Activated CD4-positive, alpha-beta T cell treated with anti-CD3 and anti-CD28 coated beads, Interleukin-2, amount 50 U/mL, for 4 hours (primary cell): ENCODE measurements at regions not wholly inside any gene's neighbourhood (a gene's known extent, or its start where the extent isn't known, plus 50 kb on each side); places are given as distances from the start of the nearest gene placed in this dataset.
A peak's percentile ranks its signal among the peaks of the same experiment; 100 is the strongest.
"Not testable (repeated sequence)": the region's sequence is repeated elsewhere in the genome, so short reads cannot be mapped to it uniquely, and the experiment has no call there.

Source experiments
- DNase-seq, 2 experiments: peaks; one replicate each; pipeline ENCODE4 v3.0.0-alpha.2; 2020

DNA sequence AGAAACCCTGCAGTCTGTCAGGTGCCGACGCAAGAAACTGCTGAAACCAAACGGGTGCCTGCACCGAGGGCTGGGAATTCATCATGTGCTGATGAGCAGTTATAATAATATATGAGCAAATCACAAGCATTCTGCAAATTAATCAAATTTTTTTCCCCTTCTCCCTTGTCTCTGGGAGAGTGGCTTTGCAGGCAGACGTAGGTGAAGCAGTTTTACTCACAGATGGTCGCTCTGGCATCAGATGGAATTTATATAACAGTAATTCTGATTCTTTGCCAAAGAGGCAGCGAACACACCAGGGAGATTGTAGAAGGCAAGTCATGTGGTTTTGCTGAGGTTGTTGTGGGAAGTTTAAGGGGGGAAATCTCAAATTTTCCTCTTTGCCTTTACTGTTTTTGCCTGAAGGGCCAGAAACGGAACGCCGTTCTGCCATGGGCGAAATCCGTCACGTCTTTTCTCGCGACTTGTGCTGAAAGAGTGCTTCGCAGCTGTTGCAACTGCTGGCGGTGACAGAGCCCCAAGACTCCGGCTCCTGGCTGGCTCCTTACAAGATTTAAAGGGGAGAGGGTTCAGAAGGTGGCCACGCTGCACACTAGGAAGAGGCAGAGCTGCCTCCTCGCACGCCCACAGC is 320.1 kb downstream of the ZNF536 start:
- no peak for DNase-seq

DNA sequence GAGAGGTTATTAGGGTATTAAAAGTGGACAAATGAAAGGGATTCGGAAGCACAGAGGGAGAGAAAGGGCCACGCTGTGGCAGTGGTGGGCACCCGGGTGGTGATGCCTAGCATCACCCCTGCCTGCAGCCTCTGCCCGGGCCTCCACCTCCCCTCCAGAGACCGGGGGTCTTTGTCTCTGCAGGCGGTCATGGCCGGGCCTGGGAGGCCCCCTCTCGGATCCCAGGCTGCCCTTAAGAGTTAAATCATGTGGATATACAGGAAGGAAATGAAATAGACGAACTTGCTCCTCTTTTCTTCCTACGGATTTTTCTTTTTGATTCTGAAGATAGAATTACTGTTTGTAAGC is 319.6 kb downstream of the ZNF536 start:
- no peak for DNase-seq

DNA sequence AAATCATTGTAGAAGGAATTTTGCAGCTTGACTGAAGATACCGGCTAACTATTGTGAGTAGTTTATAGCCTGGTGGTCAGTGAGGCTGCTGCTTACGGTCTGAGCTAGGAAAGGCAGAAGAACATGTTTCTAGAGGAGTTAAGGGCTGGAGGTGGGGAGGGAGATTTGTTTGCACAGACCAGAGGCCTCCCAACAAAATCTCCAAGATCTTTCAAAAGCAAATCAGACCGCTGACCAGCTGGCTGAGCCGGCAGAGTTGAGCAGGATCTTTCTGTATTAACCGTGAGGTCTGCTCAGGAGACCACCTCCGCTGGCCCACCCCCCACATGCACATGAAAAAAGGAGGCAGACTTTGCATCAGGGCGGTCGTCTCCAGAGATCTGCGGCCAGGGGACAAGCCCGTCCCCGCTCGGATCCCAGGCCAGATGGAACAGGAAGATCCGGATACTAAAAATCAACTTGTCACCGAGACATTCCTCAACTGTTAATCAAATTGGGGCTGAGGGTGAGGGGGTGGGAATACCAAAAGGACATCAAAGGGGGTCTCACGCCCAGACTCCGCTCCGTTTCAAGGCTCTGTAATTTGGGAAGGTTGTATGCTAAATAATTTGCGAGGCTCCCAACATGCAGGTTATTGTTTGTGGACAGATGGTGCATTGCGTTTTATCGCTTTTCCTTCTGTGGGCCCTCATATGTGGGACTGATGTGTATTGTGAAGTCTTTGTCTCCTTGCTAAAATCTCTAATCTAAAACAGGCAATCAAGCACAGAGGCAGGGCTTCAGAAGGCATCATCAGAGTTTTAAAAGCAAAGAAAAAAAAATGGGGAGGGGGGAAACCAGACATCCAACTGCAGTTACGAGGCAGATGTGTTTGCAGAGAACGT is 319.0 kb downstream of the ZNF536 start:
- DNase-seq = no peak

DNA sequence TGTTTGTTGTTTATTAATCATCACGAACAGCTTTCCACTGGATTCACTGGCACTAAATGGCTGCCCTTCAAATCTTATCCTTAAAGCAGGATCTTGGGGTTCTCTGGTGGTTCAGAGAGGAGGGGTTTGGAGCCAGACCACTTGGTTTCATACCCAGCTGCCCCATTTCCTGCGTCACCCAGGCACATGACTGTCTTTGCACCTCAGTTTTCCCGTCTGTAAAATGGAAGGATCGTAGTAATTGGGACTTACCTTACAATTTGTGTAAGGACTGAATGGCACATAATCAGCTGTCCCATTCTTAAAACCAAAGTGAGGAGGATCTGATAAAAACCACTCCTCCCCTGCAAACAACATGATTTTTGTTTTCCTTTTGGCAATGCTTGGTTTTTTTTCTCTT is 318.3 kb downstream of the ZNF536 start:
- DNase-seq = no peak

DNA sequence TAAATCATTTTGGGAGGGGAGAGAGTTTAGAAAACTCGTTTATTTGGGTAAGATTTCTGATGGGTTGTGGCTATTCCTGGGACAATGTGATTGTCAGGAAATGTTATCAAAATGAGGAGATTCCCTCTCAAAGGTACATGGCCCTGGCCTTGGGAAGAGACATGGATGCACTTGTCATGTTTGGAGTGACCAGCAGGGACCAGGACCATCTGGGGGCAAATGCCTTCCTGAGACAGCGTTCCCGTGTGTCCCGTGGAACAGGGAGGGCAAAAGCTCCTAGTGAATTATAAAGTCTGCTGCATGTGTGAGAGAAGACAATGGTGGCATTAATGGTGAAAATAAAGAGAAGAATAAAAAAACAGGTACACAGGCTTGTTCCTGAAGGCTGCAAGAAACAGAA is 317.3 kb downstream of the ZNF536 start:
- DNase-seq = no peak

DNA sequence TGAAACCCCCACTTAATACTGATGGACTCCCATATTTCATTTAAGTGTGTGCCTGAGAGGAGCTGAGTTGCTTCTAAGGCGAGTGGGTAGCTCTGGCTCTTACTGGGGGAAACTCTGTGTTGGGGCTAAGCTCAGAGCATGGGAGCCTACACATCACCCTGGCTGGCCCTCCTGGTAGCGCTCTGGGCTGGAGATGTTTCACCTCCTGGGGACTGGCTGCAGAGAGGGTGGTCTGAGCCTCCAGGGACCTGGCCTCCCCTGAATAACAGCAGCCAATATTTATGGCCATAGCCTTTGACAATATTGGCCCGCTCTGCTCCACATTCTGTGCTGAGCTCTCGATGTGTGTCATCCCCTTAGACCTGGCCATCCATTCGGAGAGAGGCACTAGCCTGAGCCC is 316.5 kb downstream of the ZNF536 start:
- no peak for DNase-seq

DNA sequence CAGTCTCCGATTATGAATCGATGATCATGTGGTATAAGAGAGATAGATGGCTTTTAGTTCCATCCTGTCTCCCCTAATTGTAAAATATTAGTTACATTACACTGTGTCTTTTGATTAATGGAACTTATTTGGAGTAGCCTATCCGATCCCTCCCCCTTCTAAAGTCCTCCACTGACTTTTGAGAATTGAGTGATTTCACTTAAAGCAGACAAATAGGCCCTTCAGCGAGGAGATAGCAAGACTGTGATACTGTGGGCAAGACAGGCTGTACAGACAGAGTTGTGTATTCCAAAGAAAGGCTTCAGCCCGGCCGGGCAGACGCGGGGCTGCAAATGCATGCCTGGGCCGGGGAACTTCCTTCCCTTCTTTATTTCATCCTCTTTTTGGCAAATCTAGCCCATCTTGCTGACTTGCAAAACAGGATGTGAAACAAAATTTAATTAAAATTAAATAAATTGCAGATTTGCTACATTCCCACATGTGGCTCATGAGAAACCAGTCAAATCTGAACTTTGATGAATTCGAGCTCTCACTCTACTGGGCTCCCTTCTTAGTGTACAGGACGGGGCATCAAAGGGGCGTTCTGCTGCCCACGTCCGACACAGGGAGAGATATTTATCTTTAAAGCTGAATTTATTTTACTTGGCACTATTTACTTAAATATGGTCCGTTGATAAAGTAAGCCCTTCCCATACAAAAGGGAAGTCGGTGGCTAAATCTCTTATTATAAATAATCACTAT is 314.8 kb downstream of the ZNF536 start:
- no peak for DNase-seq

DNA sequence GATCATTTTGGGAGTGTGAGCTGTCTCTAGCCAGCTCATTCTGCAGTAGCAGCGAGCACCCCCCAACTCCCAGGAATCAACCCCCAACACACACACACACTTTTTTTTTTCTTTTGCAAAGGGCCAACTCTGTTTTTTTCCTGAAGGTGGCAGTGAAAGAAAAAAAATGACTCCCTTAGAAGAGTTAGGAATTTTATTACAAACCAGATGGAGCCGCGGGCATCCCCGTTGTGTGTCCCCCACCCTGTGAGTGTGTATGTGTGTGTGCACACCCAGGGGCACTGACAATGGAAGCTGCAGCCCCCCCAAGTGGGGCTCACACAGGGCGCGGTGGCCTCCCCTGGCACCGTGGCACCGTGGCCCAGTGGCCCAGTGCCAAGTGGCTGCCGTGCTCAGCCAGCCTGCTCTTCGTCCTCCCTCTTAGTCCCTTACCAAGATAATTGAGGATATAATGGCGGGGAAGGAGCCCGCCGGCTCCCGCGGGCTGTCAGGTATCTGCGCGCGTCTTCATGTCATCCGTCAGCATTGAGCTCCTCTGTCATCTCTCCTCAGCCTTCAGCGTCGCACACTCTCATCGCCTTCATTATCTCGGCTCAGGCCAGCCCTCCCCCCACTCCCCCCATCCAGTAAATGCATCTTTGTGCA is 314.1 kb downstream of the ZNF536 start:
- no peak for DNase-seq

DNA sequence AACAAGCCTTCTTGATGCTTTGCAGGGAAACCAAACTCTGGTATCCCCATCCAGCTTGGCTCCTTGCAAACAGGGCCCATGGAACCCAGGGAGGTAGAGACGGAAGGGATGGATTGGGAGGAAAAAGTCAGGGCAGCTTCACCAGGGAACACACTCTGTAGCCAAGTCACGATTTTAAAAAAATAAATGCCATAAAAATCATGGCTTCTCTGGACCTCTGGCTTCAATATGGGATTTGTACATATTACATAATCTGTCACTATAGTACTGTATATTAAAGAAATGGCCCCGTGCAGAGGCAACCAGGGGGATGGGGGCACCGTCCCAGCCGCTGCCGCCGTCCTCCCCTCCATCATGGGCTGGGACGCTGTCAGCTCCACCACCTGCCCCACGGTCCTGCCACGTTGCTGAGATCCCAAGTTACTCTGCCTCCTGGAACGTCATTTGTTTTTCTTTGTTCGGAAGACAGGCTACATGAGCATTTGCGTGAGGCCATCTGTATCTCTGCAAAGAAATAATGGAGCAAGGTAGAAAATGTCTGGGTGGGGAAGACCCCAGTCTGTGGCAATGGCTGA is 313.3 kb downstream of the ZNF536 start:
- DNase-seq = no peak

DNA sequence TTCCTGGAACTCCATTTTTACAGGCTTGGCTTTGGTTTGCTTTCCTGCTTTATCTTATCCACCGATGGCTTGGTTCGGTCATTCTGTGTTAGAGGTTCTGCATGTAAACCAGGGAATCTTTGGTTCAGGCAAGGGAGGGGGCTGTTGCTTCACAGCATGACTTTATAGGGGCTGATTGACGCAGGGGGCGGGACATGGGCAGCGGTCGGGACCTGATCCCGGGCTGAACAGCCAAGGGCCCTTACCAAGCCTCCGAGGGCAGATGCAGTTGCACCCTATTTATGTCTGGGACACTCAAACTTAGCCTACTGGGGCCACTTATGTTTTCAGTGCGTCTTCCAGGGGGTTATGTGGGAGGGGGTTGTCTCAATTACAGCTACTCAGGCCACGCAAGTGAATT is 312.4 kb downstream of the ZNF536 start:
- no peak for DNase-seq

DNA sequence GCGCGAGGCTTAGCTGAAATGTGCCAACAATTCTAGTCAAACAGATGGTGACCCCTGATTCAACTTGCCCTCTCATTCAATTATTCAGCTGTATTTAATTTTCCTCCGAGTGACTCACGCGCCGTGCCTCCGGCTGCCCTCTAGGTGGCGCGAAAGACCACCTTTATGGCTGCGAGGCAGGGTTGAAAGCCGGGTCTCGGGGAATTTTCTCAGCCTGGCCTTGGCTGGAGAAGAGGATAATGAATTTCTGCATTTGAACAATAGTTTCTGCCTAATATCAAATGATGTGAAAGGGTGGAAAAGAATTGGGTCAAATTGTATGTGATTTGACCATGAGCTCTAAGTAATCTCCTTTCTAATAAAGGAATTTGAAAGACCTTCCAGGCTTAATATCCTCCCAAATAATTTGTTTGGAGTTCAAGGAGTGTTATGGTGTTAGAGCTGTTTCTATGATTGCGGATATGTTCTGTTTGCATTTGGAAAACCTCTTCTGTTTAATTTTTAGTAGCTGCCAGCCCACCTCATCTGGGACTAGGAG is 310.9 kb downstream of the ZNF536 start:
- peak; percentile 26 to 37 for DNase-seq

DNA sequence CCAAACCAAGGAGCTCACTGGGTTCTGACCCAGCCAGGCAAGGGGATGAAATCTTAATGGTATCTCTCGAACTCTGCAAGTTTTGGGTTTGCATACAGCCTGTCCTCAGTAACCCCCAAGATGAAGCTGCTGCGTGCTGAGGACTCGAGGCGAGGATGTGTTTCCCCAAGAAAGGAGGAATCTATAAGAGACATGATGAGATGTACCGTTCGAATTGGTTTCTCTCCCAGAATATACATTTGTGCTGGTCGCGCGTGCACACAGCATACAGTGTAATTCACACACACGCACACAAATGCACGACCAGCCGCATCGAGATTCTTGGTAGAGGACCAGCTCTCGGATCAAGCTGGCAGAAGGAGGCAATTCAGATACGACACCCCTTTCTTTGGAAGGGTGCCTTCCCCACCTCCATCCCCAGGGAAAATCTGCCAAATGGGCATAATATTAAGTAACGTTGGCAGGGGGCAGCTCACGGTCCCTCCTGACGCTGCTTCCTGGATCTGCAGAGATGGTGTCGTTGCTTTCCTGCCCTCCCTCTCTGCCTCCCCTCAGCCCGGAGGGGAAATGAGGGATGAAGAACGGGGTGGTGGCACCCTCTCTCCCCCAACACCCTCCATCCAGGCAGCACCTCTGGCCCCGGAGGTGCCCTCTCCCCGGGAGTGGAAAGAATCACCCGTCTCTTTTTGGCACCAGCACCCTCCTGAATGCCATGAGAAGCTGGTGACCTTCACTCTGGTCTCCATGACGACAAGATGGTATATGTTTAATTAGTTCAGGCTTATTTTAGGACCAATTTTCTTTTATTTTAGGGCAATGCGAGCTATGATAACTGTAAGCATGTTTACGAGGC is 310.2 kb downstream of the ZNF536 start:
- no peak for DNase-seq

DNA sequence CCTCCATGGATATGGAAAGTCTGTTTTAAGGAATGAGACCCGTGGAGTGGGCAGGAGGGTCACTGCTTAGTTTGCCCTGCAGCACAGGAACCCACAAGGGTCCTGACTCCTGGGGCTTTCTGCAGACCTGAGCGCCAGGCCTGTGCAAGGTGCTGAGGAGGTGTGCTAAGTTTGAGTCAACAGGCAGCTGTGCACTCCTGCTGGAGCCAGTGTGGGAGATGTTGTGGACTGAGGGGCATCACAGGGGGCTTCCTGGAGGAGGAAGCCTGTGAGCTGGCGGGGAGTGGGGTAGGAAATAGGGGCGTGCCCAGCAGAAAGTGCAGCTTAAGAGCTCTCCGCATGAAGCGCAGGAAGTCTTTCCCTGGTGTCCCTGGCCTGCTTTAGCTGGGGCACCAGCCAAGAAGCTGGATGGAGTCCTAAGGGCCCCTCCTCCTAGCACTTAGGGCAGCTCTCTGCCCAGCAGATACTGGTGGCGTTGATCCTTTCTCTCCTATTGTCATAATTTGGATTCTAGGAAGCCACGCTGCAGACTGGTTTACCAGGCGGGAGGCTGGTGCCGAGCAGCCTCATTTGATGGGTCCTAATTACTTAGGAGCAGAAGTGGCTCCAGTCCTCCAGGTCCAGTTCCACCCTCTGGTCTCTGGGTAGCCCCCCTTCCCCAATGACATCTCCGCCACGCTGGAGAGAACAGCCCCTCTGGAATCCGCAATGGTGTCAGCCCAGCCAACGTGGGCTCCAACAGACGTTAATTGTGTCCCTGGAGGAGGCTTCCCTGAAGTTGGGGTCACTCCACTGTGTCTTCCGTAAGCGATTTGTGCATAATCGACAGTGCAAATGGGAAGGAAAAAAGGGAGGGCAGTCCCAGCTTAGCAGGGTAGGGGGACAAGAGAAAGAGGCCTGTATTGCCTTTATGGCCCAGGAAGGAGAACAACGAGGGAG is 309.2 kb downstream of the ZNF536 start:
- no peak for DNase-seq

DNA sequence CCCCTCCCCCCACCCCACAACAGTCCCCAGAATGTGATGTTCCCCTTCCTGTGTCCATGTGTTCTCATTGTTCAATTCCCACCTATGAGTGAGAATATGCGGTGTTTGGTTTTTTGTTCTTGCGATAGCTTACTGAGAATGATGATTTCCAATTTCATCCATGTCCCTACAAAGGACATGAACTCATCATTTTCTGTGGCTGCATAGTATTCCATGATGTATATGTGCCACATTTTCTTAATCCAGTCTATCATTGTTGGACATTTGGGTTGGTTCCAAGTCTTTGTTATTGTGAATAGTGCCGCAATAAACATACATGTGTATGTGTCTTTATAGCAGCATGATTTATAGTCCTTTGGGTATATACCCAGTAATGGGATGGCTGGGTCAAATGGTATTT is 308.2 kb downstream of the ZNF536 start:
- DNase-seq = not testable (repeated sequence)

DNA sequence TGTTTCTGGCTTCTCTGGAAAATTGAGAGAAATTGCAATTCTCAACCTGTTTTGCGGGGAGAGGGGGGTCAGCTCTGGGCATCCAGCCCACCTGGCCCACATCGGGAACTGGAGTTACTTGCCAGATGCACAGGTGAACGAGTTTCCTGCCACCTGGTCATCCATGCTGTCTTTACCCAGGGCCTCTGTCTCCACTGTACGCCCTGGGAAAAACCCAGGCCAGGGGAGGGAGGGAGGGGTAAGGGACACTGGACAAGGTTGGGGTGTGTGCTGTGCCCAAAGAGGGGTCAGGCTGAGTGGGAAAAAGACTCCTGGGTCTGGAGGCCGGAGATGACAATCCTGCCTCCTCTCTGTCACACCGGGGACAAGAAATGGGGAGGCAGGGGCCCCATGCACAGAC is 307.6 kb downstream of the ZNF536 start:
- no peak for DNase-seq

DNA sequence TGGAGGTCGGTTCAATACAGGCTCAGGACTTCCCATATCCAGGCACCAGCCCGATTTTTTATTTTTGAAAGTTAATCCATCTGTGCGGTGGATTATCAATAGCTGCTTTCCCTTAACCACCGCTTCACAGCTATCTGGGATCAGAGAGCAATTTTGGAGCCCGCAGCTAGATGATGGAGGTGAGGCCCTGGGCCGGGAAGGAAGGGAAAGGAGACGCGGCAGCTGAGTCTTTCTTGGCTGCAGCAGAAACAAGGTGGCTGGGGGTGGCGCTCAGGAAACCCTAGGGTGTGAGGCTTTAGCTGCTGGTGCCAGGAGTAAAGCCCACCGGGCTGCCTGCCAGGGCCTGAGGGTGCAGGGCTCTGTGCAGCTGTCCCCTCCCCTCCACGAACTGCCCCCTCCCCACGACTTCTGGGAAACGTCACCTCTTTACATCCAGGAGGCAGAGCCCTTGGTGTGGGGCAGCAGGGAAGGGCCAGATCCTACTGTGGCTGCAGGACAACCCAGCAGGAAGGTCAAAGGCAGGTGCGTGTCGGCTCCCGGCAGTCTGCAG is 307.0 kb downstream of the ZNF536 start:
- DNase-seq = no peak

DNA sequence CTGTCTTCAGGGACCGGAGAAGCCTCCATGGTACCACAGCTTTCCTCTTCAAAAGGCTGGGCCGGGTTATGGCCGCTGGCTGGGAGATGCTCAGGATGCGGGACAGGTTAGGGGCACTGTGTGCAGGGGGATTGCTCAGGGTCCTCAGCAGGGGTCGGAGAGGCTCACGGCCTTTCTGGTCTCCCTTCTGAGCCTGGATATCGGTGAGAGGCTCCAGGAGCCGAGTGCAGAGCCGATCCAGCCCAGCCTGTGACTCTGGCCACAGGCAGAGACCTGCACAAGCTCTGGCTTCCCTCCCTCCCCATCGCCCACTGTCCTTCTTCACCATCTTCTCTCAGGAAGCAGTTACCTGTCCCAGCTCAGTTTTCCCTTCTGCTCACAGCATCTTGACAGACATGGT is 306.0 kb downstream of the ZNF536 start:
- DNase-seq = no peak

DNA sequence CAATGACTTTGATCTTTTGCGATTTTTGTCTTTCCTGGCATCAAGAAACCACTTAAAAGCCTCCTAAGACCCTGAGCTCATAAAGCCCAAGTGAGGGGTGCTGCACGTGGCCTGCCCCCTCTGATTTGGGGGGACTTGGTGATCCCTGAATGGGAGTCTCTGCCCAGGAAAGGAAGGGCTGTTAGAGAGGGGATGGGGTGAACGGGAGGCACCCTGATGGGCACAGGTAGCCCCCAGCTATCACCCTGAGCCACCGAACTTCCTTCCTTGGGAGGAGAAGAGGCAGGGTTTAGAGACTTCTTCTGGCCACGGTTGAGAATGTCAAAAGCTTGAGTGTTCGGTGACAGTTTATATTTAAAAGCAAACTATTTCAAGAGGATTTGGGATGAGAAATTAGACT is 305.5 kb downstream of the ZNF536 start:
- no peak for DNase-seq

DNA sequence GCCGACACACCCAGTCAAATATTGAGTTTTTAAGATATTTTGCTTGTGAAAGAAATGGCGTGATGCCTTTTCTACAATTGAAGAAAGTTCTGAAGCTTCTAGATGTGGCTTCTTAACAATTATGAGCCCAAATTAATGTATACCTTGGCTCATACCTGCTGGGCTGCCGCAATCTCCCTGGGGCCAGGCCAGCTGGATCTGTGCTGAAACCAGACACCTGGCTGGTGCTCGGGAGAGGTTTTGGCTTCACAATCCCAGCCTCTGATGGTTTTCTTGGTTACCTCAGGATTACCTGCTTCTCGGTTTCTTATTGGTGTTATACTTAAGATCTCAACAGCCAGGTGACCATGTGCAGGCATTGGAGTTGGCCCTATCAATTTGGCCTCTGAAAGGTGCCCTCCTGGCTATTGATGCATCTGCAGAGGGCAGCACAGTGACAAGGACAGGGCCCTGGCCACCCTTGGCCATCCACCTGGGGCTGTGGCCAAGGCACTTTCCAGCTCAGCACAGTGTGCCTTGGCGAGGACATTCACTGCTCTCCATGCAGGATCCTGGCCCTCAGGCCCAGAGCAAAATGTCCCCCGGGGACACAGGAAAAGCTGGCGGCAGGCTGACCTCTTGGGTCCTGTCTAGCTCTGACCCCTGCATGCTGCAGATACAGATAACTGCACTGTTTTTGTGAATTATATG is 305.0 kb downstream of the ZNF536 start:
- DNase-seq = no peak

DNA sequence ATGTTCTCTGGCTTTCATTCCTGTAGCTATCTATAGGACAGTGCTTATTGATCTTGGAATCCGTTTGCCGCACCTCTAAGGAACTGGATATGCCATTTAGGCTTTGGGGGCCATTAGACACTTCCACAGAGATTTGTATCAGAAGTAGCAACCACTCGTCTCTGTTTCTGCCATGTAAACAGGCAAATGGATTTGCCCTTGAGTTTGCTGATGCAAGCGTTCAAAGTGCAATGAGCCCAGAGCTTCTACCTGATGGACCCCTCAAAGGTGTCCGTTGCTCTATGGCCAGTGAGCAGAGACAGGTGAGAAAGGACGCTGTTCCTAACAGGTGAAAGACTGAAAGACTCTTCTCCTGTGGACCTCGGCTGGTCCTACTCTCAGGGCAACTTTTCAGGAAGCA is 302.9 kb downstream of the ZNF536 start:
- DNase-seq = no peak
